HPDE6-E6E7 (cell line): ENCODE measurements at regions not wholly inside any gene's neighbourhood (a gene's known extent, or its start where the extent isn't known, plus 50 kb on each side); places are given as distances from the start of the nearest gene placed in this dataset.

ENCODE experiments used
- DNase-seq: peaks from one replicate; pipeline ENCODE4 v3.0.0; 2011; ENCODE audit warnings: missing footprints; ENCODE audit errors: extremely low spot score

DNA sequence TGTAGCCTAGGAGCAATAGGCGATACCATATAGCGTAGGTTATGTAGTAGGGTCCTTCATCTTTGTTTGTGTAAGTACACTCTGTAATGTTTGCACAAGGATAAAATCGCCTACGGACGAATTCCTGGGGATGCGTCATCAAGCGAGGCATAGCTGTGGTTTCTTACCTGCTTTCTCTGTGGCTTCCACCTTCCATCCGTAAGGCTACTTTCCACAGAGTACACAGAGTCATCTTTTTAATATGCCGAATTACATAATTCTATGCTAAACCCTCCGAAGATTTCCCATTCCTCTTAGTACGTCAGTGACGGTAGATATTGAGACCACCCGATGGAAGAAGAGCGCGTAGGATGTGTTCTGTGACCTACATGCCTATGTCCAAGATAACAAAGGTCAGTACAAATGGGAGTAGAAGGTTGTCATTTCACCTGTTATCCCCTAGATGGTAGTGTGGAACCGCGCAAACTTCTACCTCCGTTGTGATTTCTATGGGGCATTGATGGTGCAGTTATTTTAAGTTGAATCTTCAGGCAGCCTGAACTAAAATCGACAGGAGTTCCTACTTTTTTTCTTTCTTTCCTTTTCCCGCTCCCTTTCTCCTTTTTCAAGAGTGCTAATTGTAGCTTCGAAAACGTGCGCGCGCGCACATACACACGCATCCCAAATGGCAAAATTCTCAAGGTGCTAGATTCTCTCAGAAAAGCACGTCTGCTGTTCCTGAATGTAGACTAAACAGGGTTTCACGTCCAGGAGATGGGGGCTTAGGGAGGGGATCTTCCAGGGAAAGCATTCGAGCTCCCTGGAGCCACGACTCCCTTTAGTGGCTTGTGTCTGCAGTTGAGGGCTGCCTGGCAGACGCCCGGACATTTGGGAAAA, 111.7 kb upstream of the MBL2 start:
- DNase-seq, result peak; percentile 71

- no peak for DNase-seq
Measured at GRCh38 chr10:52879091-52879807, 106.7 kb upstream of the MBL2 start.

GRCh38 chr10:52877451-52877850, 104.9 kb upstream of the MBL2 start:
- DNase-seq, result no peak

DNA sequence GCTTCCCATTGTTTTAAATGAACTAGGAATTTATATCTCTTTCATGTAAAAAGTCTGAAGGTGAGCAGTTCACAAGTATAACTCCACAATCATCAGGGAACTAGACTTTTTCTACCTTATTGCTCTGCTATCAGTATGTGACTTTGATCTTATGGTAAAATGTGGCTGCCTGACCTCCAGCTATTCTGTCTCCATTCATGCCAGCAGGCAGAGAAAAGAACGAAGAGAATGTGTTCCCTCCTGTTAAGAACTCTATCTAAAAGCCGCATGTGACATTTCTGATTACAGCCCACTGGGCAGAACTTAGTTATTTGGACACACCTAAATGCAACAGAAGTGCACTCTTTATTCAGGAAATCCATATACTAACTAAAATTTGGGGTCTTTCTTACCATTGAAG, 102.8 kb upstream of the MBL2 start:
- DNase-seq, result no peak

GRCh38 chr10:52874581-52874980, 102.0 kb upstream of the MBL2 start:
- no peak for DNase-seq

- DNase-seq, result no peak
Measured at GRCh38 chr10:52871191-52871843, 98.7 kb upstream of the MBL2 start.

DNA sequence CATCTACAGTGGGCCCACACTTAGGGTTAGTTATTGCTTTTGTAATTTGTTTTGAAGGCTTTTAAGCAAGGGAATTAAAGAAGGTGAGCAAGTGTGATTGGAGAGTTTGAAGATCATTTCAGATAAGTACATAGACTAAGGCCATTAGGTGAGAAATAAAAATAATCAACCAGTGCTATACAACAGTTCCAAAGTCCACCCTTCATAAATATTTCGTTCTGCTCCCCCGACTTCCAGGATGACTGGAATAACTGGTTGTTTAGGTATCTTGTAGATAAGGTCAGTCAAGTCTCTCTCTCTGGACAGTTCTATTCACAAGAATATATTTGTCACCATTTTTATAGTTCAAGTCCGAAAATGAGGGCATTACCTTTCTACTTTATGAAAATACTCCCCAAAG, 98.0 kb upstream of the MBL2 start:
- no peak for DNase-seq

GRCh38 chr10:52869864-52870263, 97.3 kb upstream of the MBL2 start:
- DNase-seq, result no peak

GRCh38 chr10:52865213-52865612, 92.6 kb upstream of the MBL2 start:
- DNase-seq, result no peak

DNA sequence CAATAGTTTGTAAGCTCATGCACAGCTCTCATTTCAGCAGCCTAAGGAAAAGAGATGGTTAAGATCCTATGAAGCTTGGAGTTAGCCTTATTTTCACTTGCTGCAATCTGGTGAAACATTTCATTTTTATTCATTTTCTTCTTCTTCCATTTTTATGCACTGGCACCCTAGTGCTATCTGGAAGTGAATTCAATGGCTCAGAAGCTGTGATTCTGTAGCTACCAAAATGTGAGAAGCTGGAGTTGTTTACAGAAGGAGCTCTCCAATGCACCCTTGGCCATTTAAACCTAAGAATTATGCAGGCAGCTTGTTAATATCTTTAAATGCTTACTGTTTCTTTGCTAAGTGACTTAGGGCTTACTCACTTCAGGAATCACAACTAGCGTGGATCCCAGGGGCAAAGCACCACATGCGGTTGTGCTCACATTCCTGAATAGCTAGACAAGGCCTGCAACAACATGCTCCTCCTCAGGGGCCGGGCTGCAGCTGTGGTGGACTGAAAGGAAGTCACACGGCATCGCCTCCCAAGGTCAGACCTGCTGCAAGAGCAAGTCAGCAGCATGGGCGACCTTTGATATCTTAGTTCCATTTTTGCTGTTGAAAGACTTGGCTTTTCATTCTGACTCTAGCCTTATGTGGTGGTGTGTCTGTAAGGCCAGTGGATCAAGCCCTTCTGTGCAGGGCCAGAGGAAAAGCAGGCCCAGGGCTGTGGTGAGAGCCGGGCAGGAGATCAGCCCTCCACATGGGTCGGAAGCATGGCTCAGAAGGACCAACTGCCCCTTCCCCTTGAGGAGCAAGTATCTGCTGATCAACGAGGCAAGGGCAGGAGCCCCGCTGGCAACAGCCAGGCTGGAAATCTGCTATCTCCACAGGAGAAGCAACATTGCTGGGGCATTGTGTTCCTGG, 91.9 kb upstream of the MBL2 start:
- peak; percentile 92 for DNase-seq

DNA sequence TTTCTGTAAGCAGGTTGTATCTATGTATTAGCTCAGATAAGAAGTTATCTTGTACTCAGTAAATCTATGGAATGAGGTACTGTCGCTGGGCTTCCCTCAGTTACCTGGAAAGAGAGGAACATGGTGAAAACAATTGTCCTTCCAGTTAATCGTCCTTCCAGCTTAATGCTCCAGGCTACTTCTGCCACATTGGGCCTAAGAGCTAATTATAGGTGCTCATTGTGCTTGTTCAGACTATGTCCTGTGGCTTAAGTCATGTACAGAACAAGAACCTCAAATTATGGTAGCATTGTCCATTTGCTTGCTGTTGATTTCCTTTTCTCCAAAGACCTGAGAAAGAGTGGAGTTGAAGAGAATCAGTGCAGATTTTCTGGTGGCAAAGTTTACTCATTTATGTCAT, 86.1 kb upstream of the MBL2 start:
- no peak for DNase-seq

- DNase-seq, result no peak
Measured at GRCh38 chr10:52855546-52856325, 83.2 kb upstream of the MBL2 start.

- no peak for DNase-seq
Measured at GRCh38 chr10:52853704-52854103, 81.1 kb upstream of the MBL2 start.

DNA sequence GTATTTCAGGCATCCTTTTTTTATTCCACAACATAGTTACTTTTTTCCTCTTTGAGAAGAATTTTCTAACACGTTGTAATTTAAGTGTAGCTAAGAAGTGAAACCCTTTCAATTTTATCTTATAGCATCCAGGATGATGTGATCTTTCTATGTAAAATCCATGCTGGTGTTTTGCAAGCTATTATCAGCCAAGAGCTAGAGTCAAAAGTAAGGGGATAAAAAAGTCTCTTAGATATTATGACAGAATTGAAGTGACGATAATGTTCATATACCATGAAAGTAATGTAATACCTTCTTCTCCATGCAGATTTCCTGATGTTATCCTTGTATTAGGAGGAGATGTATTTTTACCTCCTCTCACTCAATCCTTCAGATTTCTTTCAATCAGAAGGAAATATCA, 64.2 kb upstream of the MBL2 start:
- DNase-seq, result no peak
